HCT116 (cell line): ENCODE measurements at regions not wholly inside any gene's neighbourhood (a gene's known extent, or its start where the extent isn't known, plus 50 kb on each side); places are given as distances from the start of the nearest gene placed in this dataset.

Source experiments
- ATAC-seq: fragments of 200-7000 bp; cut with Tn5 transposase; 2 replicates; pipeline ENCODE4 v1.9.1; 2020; ENCODE audit warnings: mild to moderate bottlenecking, moderate library complexity
- BruUV-seq: library from RNA; stranded (reverse); fragments of 400-500 nt; replicated peaks from 2 replicates; lab custom pipeline; 2021; lab: Mats Ljungman, UMichigan
- CTCF ChIA-PET: fragments of 300-600 bp; sonication (Branson Sonifier 250); formaldehyde crosslinking; loops from one replicate; lab custom pipeline; 2021; ENCODE audit warnings: antibody characterized with exemption; lab: Charles Lee
- POLR2A ChIA-PET: fragments of 300-600, 350-600 bp; sonication (Branson Sonifier 250); formaldehyde crosslinking; loops from one replicate; lab custom pipeline; 2021; ENCODE audit warnings: antibody characterized with exemption; lab: Charles Lee
- RAD21 ChIA-PET, 2 experiments: fragments of 300-600 bp; sonication (Branson Sonifier 250); formaldehyde crosslinking; loops; one replicate each; lab custom pipeline; 2023; ENCODE audit warnings: low total read pairs in 2 of 2; ENCODE audit not compliant: uncharacterized antibody in 2 of 2, unreplicated experiment in 2 of 2, low non-redundant PET in 1 of 2; lab: Charles Lee
- DNase-seq: peaks from one replicate; pipeline ENCODE4 v3.0.0-alpha.2; 2010; ENCODE audit warnings: low read depth, low spot score
- H2AFZ ChIP-seq: fragments of 200-600 bp; shearing (Covaris generic), sonication (generic); 2 replicates; pipeline ENCODE4 v1.6.1; 2017; ENCODE audit warnings: low read depth, mixed run types, mixed read lengths, antibody characterized with exemption, low read length; ENCODE audit not compliant: poor library complexity, severe bottlenecking
- H3K27ac ChIP-seq: 2 replicates; pipeline ENCODE4 v1.5.1; 2012; ENCODE audit warnings: low read depth, low read length
- H3K27me3 ChIP-seq: fragments of 200-600 bp; sonication (generic); 2 replicates; pipeline ENCODE4 v1.6.1; 2016; ENCODE audit warnings: mixed run types, low read length, mixed read lengths; ENCODE audit not compliant: insufficient read depth
- H3K36me3 ChIP-seq, 2 experiments: fragments of 200-500 bp in 1 of 2; fragments of 200-600 bp in 1 of 2; sonication (Bioruptor generic) in 1 of 2; sonication (generic) in 1 of 2; 2 replicates each; pipeline versions ENCODE4 v1.5.1 to v1.6.1; 2014 to 2016; ENCODE audit warnings: low read length in 2 of 2, inconsistent platforms in 1 of 2, mixed read lengths in 1 of 2, mixed run types in 1 of 2; ENCODE audit not compliant: insufficient read depth in 2 of 2, control insufficient read depth in 1 of 2
- H3K4me1 ChIP-seq, 2 experiments: fragments of 200-600 bp in 1 of 2; sonication (generic) in 1 of 2; 2 replicates each; pipeline versions ENCODE4 v1.5.1 to v1.6.1; 2012 to 2017; ENCODE audit warnings: low read length in 2 of 2, inconsistent platforms in 1 of 2, mild to moderate bottlenecking in 1 of 2, mixed read lengths in 1 of 2, mixed run types in 1 of 2, moderate library complexity in 1 of 2; ENCODE audit not compliant: insufficient read depth in 2 of 2, control insufficient read depth in 1 of 2
- H3K4me2 ChIP-seq: fragments of 200-600 bp; sonication (generic); 2 replicates; pipeline ENCODE4 v1.6.1; 2017; ENCODE audit warnings: mixed run types, low read length, mixed read lengths
- H3K4me3 ChIP-seq, 2 experiments: fragments of 200-600 bp in 1 of 2; sonication (generic) in 1 of 2; replicated peaks in 1 of 2; 2 replicates each; pipeline ENCODE4 v1.5.1; 2011 to 2016; ENCODE audit warnings: low read length in 2 of 2, control low read depth in 1 of 2, low read depth in 1 of 2, mild to moderate bottlenecking in 1 of 2, mixed read lengths in 1 of 2, mixed run types in 1 of 2
- H3K79me2 ChIP-seq: fragments of 200-600 bp; sonication (generic); 2 replicates; pipeline ENCODE4 v1.6.1; 2017; ENCODE audit warnings: mild to moderate bottlenecking, mixed run types, low read length, moderate library complexity, mixed read lengths; ENCODE audit not compliant: insufficient read depth
- H3K9ac ChIP-seq: fragments of 200-600 bp; sonication (generic); 2 replicates; pipeline ENCODE4 v1.6.1; 2016; ENCODE audit warnings: low read length, mixed read lengths
- H3K9me2 ChIP-seq: fragments of 200-600 bp; sonication (generic), shearing (Covaris generic); 2 replicates; pipeline ENCODE4 v1.6.1; 2017; ENCODE audit warnings: mixed run types, mild to moderate bottlenecking, moderate library complexity; ENCODE audit not compliant: insufficient read depth
- H3K9me3 ChIP-seq, 2 experiments: fragments of 200-500 bp in 1 of 2; fragments of 200-600 bp in 1 of 2; sonication (Bioruptor generic) in 1 of 2; sonication (generic) in 1 of 2; 2 replicates each; pipeline ENCODE4 v1.6.1; 2014 to 2017; ENCODE audit warnings: low read length in 2 of 2, mixed read lengths in 2 of 2, inconsistent platforms in 1 of 2, low read depth in 1 of 2, mild to moderate bottlenecking in 1 of 2, mixed run types in 1 of 2, moderate library complexity in 1 of 2; ENCODE audit not compliant: control insufficient read depth in 1 of 2, insufficient read depth in 1 of 2
- H4K20me1 ChIP-seq: fragments of 200-600 bp; sonication (generic), shearing (Covaris generic); 2 replicates; pipeline ENCODE4 v1.6.1; 2017; ENCODE audit warnings: mixed run types, mild to moderate bottlenecking, moderate library complexity; ENCODE audit not compliant: insufficient read depth
- CBX3 ChIP-seq: IDR thresholded peaks from 2 replicates; pipeline ENCODE4 v1.6.1; 2012; ENCODE audit warnings: low read depth
- CEBPB ChIP-seq: IDR thresholded peaks from 2 replicates; pipeline ENCODE4 v1.6.1; 2012; ENCODE audit warnings: low read depth
- EGR1 ChIP-seq: IDR thresholded peaks from 2 replicates; pipeline ENCODE4 v1.6.1; 2012; ENCODE audit warnings: low read depth
- FOSL1 ChIP-seq: IDR thresholded peaks from 2 replicates; pipeline ENCODE4 v1.6.1; 2012; ENCODE audit warnings: low read depth
- POLR2A ChIP-seq: IDR thresholded peaks from 2 replicates; pipeline ENCODE4 v1.7.0; 2011; ENCODE audit warnings: borderline replicate concordance; ENCODE audit not compliant: insufficient read depth, insufficient read length; ENCODE audit errors: extremely low read depth
- POLR2AphosphoS5 ChIP-seq: IDR thresholded peaks from 2 replicates; pipeline ENCODE4 v1.6.1; 2011; ENCODE audit warnings: mild to moderate bottlenecking, low read depth, low read length, moderate library complexity
- RAD21 ChIP-seq: IDR thresholded peaks from 2 replicates; pipeline ENCODE4 v1.6.1; 2012; ENCODE audit warnings: low read depth, mild to moderate bottlenecking
- SIN3A ChIP-seq: IDR thresholded peaks from 2 replicates; pipeline ENCODE4 v1.6.1; 2012; ENCODE audit warnings: low read depth
- SRF ChIP-seq: IDR thresholded peaks from 2 replicates; pipeline ENCODE4 v1.6.1; 2012; ENCODE audit warnings: low read depth
- ZNF274 ChIP-seq: fragments of 200-500 bp; sonication (Bioruptor generic); IDR thresholded peaks from 2 replicates; pipeline ENCODE4 v1.6.1; 2014; ENCODE audit warnings: mild to moderate bottlenecking, low read depth, low read length, inconsistent platforms
- intact Hi-C: fragments of 100-400 bp; cut with micrococcal nuclease; formaldehyde crosslinking; loops from 2 replicates; pipeline ENCODE4 v1.10.0; 2022
- TF ChIP-seq, protein P1 (sequence below): IDR thresholded peaks from 2 replicates; pipeline ENCODE4 v1.6.1; 2012
- TF ChIP-seq, protein P2 (sequence below): IDR thresholded peaks from 2 replicates; pipeline ENCODE4 v1.6.1; 2011; ENCODE audit warnings: mild to moderate bottlenecking, low read length, moderate library complexity; ENCODE audit not compliant: insufficient replicate concordance; ENCODE audit errors: extremely low read depth
- TF ChIP-seq, protein P3 (sequence below): IDR thresholded peaks from 2 replicates; pipeline ENCODE4 v1.6.1; 2012; ENCODE audit warnings: low read depth

DNA sequence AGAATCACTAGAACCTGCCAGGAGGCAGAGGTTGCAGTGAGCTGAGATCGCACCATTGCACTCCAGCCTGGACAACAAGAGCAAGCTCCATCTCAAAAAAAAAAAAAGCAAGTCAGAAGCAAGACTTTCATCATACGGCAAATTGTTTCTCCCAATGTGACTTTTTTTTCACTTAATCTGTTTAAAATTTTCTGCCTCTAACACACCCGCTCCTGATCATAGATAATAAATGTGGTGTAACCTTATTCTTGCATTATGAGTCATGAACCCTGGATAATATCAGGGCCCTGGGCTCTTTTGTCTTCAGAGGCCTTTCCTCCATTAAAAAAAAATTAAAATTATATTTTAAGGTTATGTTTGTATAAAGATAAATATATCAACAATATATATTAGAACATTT lies 111.4 kb upstream of the JCAD start (continued):
- TF ChIP-seq EGR1 = no peak
- TF ChIP-seq, all 23 proteins: peak for 0

DNA sequence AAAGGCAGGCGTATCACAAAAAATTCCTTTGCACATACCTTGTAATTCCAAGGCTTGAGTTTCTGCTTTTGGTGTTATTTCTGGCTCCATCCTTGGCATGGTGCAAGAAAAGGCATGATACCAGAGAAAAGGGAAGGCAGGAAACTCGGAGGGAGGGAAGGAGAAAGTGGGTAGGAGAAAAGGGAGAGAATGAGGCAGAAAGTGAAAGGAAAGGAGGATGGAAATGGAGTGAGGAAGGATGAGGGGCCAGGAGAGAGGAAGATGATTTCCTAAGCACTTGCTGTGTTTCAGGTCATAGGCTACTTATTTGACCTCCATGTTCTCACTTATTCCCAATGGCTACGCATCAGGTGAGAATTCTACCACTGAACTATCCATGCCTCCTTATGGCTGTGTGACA lies 110.8 kb upstream of the JCAD start:
- Histone ChIP-seq H3K79me2 (no peaks in the 10 kb centered on the region), H4K20me1 (no peaks in the 10 kb centered on the region), H3K4me3 (no peak overlapping the region), H3K9me2 (no peaks in the 10 kb centered on the region), H3K27ac (no peak overlapping the region), H3K4me1 (no peaks in the 10 kb centered on the region), H3K4me2 (no peak overlapping the region), H3K9me3 (no peaks in the 10 kb centered on the region), H2AFZ (no peak overlapping the region), H3K36me3 (no peaks in the 10 kb centered on the region), H3K9ac (no peak overlapping the region), H3K27me3 (no peaks in the 10 kb centered on the region)
- RAD21 ChIA-PET = no interaction called here
- TF ChIP-seq RAD21 = no peak
- no peak for TF ChIP-seq SRF
- TF ChIP-seq, protein P1, sequence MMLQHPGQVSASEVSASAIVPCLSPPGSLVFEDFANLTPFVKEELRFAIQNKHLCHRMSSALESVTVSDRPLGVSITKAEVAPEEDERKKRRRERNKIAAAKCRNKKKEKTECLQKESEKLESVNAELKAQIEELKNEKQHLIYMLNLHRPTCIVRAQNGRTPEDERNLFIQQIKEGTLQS = no peak
- TF ChIP-seq CBX3 = no peak
- no peak for TF ChIP-seq EGR1
- no peak for TF ChIP-seq SIN3A
- no TSS peak for BruUV-seq
- CTCF ChIA-PET = no interaction called here
- intact Hi-C loops = no loop called here
- POLR2A ChIA-PET = no interaction called here
- DNase-seq (no peak), ATAC-seq (no peak)

DNA sequence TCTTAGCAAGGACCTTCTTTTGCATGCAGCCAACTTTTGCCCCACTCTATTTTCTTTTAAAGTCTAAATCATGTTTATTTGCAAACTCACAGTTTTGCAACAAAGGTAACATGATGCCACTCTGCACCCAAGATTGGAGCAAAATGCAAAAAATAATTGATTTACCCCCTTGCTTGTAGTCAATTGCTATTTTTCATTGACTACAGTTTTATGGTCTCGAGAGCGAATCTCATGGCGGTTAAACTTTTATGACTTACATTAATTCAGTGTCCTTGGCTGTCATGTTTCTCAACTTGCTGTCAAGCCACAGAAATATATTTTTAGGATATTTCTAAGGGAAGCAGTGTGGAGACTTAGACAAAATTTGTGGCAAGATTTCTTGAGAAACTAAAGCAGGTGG lies 110.0 kb upstream of the JCAD start:
- no peaks in the 10 kb centered on the region for H4K20me1 ChIP-seq
- RAD21 ChIA-PET = no interaction called here
- H3K27ac ChIP-seq = no peak overlapping the region
- BruUV-seq = no TSS peak
- H2AFZ ChIP-seq = no peak overlapping the region
- POLR2A ChIA-PET = no interaction called here
- no peak for DNase-seq
- H3K9me2 ChIP-seq = no peaks in the 10 kb centered on the region
- no peak overlapping the region for H3K9ac ChIP-seq
- ATAC-seq = no peak
- H3K4me1 ChIP-seq = no peaks in the 10 kb centered on the region
- no peak overlapping the region for H3K4me2 ChIP-seq
- CTCF ChIA-PET = no interaction called here
- H3K36me3 ChIP-seq = no peaks in the 10 kb centered on the region
- no peaks in the 10 kb centered on the region for H3K79me2 ChIP-seq
- no peak overlapping the region for H3K4me3 ChIP-seq
- H3K27me3 ChIP-seq = no peaks in the 10 kb centered on the region
- intact Hi-C loops = no loop called here
- no peaks in the 10 kb centered on the region for H3K9me3 ChIP-seq
- TF ChIP-seq, protein P2, sequence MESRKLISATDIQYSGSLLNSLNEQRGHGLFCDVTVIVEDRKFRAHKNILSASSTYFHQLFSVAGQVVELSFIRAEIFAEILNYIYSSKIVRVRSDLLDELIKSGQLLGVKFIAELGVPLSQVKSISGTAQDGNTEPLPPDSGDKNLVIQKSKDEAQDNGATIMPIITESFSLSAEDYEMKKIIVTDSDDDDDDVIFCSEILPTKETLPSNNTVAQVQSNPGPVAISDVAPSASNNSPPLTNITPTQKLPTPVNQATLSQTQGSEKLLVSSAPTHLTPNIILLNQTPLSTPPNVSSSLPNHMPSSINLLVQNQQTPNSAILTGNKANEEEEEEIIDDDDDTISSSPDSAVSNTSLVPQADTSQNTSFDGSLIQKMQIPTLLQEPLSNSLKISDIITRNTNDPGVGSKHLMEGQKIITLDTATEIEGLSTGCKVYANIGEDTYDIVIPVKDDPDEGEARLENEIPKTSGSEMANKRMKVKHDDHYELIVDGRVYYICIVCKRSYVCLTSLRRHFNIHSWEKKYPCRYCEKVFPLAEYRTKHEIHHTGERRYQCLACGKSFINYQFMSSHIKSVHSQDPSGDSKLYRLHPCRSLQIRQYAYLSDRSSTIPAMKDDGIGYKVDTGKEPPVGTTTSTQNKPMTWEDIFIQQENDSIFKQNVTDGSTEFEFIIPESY = no peak
- TF ChIP-seq ZNF274 (no peak), POLR2AphosphoS5 (no peak), CEBPB (no peak), SRF (no peak), FOSL1 (no peak), CBX3 (no peak), POLR2A (no peak)
- TF ChIP-seq, protein P1 = no peak
- TF ChIP-seq, protein P3, sequence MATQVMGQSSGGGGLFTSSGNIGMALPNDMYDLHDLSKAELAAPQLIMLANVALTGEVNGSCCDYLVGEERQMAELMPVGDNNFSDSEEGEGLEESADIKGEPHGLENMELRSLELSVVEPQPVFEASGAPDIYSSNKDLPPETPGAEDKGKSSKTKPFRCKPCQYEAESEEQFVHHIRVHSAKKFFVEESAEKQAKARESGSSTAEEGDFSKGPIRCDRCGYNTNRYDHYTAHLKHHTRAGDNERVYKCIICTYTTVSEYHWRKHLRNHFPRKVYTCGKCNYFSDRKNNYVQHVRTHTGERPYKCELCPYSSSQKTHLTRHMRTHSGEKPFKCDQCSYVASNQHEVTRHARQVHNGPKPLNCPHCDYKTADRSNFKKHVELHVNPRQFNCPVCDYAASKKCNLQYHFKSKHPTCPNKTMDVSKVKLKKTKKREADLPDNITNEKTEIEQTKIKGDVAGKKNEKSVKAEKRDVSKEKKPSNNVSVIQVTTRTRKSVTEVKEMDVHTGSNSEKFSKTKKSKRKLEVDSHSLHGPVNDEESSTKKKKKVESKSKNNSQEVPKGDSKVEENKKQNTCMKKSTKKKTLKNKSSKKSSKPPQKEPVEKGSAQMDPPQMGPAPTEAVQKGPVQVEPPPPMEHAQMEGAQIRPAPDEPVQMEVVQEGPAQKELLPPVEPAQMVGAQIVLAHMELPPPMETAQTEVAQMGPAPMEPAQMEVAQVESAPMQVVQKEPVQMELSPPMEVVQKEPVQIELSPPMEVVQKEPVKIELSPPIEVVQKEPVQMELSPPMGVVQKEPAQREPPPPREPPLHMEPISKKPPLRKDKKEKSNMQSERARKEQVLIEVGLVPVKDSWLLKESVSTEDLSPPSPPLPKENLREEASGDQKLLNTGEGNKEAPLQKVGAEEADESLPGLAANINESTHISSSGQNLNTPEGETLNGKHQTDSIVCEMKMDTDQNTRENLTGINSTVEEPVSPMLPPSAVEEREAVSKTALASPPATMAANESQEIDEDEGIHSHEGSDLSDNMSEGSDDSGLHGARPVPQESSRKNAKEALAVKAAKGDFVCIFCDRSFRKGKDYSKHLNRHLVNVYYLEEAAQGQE = no peak
